Loucy (cell line): ENCODE measurements at regions not wholly inside any gene's neighbourhood (a gene's known extent, or its start where the extent isn't known, plus 50 kb on each side); places are given as distances from the start of the nearest gene placed in this dataset.

ENCODE experiments used
- CTCF ChIP-seq: fragments of 200-600 bp; sonication (generic); conservative IDR thresholded peaks from 2 replicates; pipeline ENCODE4 v1.5.1; 2014; ENCODE audit warnings: mild to moderate bottlenecking, antibody characterized with exemption, low read length
- EZH2phosphoT487 ChIP-seq: fragments of 200-600 bp; IDR thresholded peaks from 2 replicates; pipeline ENCODE4 v1.6.1; 2018; ENCODE audit warnings: antibody characterized with exemption, mild to moderate bottlenecking, moderate library complexity, borderline replicate concordance

DNA sequence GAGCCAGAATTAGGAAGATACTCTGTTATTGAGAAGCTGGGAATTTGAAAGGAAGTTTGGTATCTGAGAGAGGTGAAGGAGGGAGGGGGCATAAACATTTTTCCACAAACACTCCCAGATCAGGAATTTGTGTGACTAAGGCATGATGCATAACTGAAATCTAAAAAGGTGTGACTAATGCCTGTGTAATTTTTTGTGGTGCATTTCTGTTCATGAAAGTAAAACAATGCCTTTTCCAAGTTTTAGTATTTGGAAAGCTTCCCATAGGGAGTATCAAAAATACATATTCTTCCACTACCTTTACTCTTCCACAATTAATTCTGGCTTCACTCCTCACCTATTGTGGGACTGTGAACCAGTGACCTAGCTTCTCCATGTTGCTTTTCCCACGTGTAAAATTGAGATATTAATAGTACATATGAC lies 56.4 kb upstream of the CAV2 start:
- no peak for TF ChIP-seq CTCF
- no peak for TF ChIP-seq EZH2phosphoT487
